ENCODE measurements at regions not wholly inside any gene's neighbourhood (a gene's known extent, or its start where the extent isn't known, plus 50 kb on each side); places are given as distances from the start of the nearest gene placed in this dataset.

GRCh38 chr7:41612798-41613197 lies 90.1 kb downstream of the INHBA start:
- no peak overlapping the region for H3K4me2 ChIP-seq

More at GRCh38 chr7:41612798-41613197, 90.1 kb downstream of the INHBA start:
- 57% methylated on average over 2 of the region's 2 CpGs for WGBS (ENCODE audit: low lambda C conversion rate)
- TF ChIP-seq FOXM1 (IDR thresholded peaks at IDR 0.05; ENCODE audit: low read depth) (no peak), USF1 (IDR thresholded peaks at IDR 0.05; ENCODE audit: borderline replicate concordance, low read depth) (no peak), USF2 (IDR thresholded peaks at IDR 0.05; ENCODE audit: borderline replicate concordance, low read depth, low read length) (no peak), TAF1 (IDR thresholded peaks at IDR 0.05; ENCODE audit: borderline replicate concordance, low read depth, low read length) (no peak), PBX3 (IDR thresholded peaks at IDR 0.05) (no peak), EZH2phosphoT487 (IDR thresholded peaks at IDR 0.05; ENCODE audit: borderline replicate concordance, low read depth) (no peak), MAX (IDR thresholded peaks at IDR 0.05; ENCODE audit: low read depth) (no peak), RAD21 (IDR thresholded peaks at IDR 0.05; ENCODE audit: low read length) (no peak), CHD2 (IDR thresholded peaks at IDR 0.05; ENCODE audit: low read length, partially characterized antibody) (no peak), ELF1 (IDR thresholded peaks at IDR 0.05) (no peak), MEF2A (IDR thresholded peaks at IDR 0.05; ENCODE audit: borderline replicate concordance, low read depth) (no peak), RFX5 (IDR thresholded peaks at IDR 0.05; ENCODE audit: low read length) (no peak), FOSL2 (IDR thresholded peaks at IDR 0.05; ENCODE audit: borderline replicate concordance, low read depth) (no peak), RCOR1 (IDR thresholded peaks at IDR 0.05; ENCODE audit: low read length) (no peak), POLR2AphosphoS5 (IDR thresholded peaks at IDR 0.05; ENCODE audit: low read depth, low read length) (no peak), CTCF (IDR thresholded peaks at IDR 0.05) (no peak), GATA2 (CRISPR knock-in tag; IDR thresholded peaks at IDR 0.05) (no peak), FOXJ3 (CRISPR knock-in tag; IDR thresholded peaks at IDR 0.05) (no peak)
- no peaks in the 10 kb centered on the region for H3K36me3 ChIP-seq (replicated peaks in 1 of 2; ENCODE audit: control insufficient read depth in 1 of 2, insufficient read depth in 2 of 2, low read length in 1 of 2)
- no peak overlapping the region for H3K27ac ChIP-seq (ENCODE audit: low read depth in 2 of 2, low read length in 1 of 2)
- ChIA-PET POLR2A (no interaction called here), CTCF (no interaction called here)
- H3F3A ChIP-seq (replicated peaks; ENCODE audit: insufficient read depth): no peaks in the 10 kb centered on the region
- no peaks in the 10 kb centered on the region for H3K9me2 ChIP-seq
- no peaks in the 10 kb centered on the region for H3K27me3 ChIP-seq (ENCODE audit: insufficient read depth)
- no peaks in the 10 kb centered on the region for H3K79me2 ChIP-seq (ENCODE audit: insufficient read depth)
- no peaks in the 10 kb centered on the region for H4K20me1 ChIP-seq (ENCODE audit: insufficient read depth)
- H3K4me3 ChIP-seq (ENCODE audit: low read depth in 2 of 2, low read length in 1 of 2): no peak overlapping the region
- H3K9me3 ChIP-seq: no peaks in the 10 kb centered on the region
- H2AFZ ChIP-seq (ENCODE audit: low read depth): no peak overlapping the region
- no peak overlapping the region for H3K9ac ChIP-seq
- H3K4me1 ChIP-seq (ENCODE audit: control insufficient read depth in 1 of 2, insufficient read depth in 2 of 2, low read depth in 1 of 2, low read length in 1 of 2): no peaks in the 10 kb centered on the region; a peak in 1 of 4 replicates
- DNase-seq: no peak

Data from SK-N-SH (cell line).